Thymus (tissue), 11 donors: ENCODE measurements at regions not wholly inside any gene's neighbourhood (a gene's known extent, or its start where the extent isn't known, plus 50 kb on each side); places are given as distances from the start of the nearest gene placed in this dataset.

Experiments used
- DNase-seq, 9 donors: peaks; one replicate each; pipeline ENCODE4 v3.0.0-alpha.2; 2013; ENCODE audit warnings: low spot score in 9 of 9, low read depth in 6 of 9, missing footprints in 1 of 9
- H3K27ac ChIP-seq, 2 donors: one replicate each; pipeline ENCODE4 v1.5.1; 2013; ENCODE audit warnings: control low read depth in 1 of 2, low read depth in 1 of 2, low read length in 1 of 2, mild to moderate bottlenecking in 1 of 2, moderate library complexity in 1 of 2
- H3K27me3 ChIP-seq, 2 donors: one replicate each; pipeline ENCODE4 v1.5.1; 2013; ENCODE audit warnings: low read length in 1 of 2; ENCODE audit not compliant: control insufficient read depth in 2 of 2, insufficient read depth in 1 of 2
- H3K36me3 ChIP-seq, 2 donors: one replicate each; pipeline ENCODE4 v1.5.1; 2013; ENCODE audit warnings: low read length in 1 of 2, mild to moderate bottlenecking in 1 of 2, moderate library complexity in 1 of 2; ENCODE audit not compliant: control insufficient read depth in 2 of 2, insufficient read depth in 2 of 2
- H3K4me1 ChIP-seq, 2 donors: one replicate each; pipeline ENCODE4 v1.5.1; 2013; ENCODE audit warnings: low read length in 2 of 2; ENCODE audit not compliant: control insufficient read depth in 2 of 2, insufficient read depth in 2 of 2
- H3K4me3 ChIP-seq, 2 donors: one replicate each; pipeline ENCODE4 v1.5.1; 2013; ENCODE audit warnings: low read length in 2 of 2, control low read depth in 1 of 2, mild to moderate bottlenecking in 1 of 2
- H3K9me3 ChIP-seq, 2 donors: one replicate each; pipeline ENCODE4 v1.5.1; 2013; ENCODE audit warnings: low read length in 1 of 2, mild to moderate bottlenecking in 1 of 2; ENCODE audit not compliant: control insufficient read depth in 2 of 2, insufficient read depth in 1 of 2
- WGBS: extraction: QIAGEN DNeasy Blood & Tissue Kit; methylation state at CpG from one replicate; pipeline ENCODE4 v1.1.7; 2013; 5-methylcytosine and 5-hydroxymethylcytosine counted together
- donor health status: healthy.

DNA sequence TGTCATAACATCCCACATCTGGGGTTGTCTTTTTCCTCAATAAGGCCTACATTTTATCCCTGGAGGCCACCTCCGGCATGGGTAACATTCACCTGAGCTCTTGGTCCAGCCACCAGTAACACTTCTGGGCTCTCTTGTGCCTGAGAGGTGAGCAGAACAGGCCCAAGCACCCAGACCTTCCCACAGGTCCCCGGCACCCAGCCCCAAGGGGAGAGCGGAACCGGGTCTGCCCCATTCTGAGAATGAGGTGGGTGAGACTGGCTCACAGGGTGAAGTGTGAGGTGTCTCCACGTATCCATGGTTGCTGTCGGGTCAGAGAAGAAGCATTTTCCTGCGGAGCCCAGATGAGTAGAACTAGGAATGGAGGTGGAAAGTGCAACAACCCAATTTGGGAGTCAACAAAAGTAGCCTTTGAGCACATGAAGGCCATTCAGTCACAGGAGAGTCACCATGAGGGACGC, 496.7 kb upstream of the MYT1L start:
- Histone ChIP-seq H3K27me3 (no peaks in the 10 kb centered on the region), H3K4me3 (no peak overlapping the region), H3K36me3 (no peaks in the 10 kb centered on the region), H3K9me3 (no peaks in the 10 kb centered on the region), H3K4me1 (no peaks in the 10 kb centered on the region), H3K27ac (no peak overlapping the region)
- DNase-seq = no peak
- 95% methylated on average over 8 of the region's 8 CpGs for WGBS

DNA sequence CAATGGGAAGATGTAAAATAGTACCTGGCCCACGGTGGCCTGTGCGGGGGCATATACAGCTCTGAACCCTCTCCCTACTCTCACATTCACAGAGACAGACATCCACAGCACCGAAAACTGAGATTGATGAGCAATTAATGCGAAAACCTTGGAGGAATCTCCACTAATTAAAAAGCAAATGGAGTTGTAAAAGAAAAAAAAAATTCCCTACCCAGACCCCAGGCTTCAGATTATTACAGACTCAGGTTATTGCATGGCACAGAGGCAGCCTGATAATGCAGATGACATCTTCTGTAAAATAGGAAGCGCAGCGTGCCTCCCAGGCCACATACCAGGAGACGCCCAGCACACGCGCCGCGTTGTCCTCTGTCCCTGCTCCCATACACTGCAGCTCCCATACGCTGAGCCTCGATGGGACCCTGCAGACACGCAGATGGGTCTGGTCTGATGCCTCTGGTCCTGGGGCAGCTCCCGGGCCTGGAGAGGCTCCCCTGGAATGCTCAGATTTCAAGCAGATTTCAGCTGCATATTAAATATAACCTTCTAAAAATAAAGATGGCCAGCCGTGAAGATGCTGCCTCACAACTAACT, 496.1 kb upstream of the MYT1L start:
- Histone ChIP-seq H3K4me1 (no peaks in the 10 kb centered on the region), H3K4me3 (no peak overlapping the region), H3K36me3 (no peaks in the 10 kb centered on the region), H3K27ac (no peak overlapping the region), H3K9me3 (no peaks in the 10 kb centered on the region), H3K27me3 (no peaks in the 10 kb centered on the region)
- no peak for DNase-seq
- WGBS = 89% methylated on average over 16 of the region's 16 CpGs

DNA sequence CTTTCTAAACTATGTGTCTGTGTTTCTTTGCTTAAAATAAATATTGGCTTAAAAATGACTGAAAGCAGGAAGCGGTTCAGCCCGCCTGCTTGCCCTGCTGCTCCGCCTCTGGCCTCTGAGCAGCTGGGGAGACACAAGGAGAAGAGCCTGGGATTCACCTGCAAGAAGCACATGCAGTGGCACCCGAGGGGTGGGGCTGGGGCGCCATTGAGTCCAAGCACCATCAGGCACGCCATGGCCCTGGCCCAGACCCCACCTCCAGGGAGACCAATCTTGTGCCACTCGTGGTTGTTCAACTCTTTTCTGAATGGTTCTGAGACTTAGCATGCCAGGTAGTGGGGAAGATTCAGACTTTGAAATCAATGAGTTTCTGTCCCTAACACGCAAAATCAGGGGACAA, 495.5 kb upstream of the MYT1L start:
- no peak for DNase-seq
- H3K27me3 ChIP-seq = no peaks in the 10 kb centered on the region
- 90% methylated on average over 8 of the region's 8 CpGs for WGBS
- H3K4me3 ChIP-seq = no peak overlapping the region
- H3K36me3 ChIP-seq = no peaks in the 10 kb centered on the region
- no peaks in the 10 kb centered on the region for H3K9me3 ChIP-seq
- no peaks in the 10 kb centered on the region for H3K4me1 ChIP-seq
- no peak overlapping the region for H3K27ac ChIP-seq

DNA sequence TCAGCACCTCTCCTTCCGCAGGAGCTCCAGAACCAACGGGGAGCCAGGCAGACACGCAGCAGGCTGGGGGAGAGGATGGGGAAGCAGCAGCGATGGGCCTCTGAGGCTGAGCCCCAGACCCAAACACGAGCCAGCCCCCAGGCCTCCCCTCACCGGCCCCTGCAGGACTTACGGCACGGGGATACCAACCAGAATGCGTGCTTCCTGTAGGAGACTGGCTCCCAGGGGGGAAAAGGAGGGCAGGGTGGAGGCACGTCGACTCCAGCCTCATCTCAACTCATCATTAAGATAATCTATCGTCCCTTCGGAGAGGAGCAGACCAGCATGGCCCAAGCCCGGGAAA, 495.1 kb upstream of the MYT1L start:
- no peak overlapping the region for H3K4me3 ChIP-seq
- no peak for DNase-seq
- WGBS = 92% methylated on average over 14 of the region's 14 CpGs
- no peaks in the 10 kb centered on the region for H3K27me3 ChIP-seq
- H3K9me3 ChIP-seq = no peaks in the 10 kb centered on the region
- no peaks in the 10 kb centered on the region for H3K36me3 ChIP-seq
- no peak overlapping the region for H3K27ac ChIP-seq
- H3K4me1 ChIP-seq = no peaks in the 10 kb centered on the region

DNA sequence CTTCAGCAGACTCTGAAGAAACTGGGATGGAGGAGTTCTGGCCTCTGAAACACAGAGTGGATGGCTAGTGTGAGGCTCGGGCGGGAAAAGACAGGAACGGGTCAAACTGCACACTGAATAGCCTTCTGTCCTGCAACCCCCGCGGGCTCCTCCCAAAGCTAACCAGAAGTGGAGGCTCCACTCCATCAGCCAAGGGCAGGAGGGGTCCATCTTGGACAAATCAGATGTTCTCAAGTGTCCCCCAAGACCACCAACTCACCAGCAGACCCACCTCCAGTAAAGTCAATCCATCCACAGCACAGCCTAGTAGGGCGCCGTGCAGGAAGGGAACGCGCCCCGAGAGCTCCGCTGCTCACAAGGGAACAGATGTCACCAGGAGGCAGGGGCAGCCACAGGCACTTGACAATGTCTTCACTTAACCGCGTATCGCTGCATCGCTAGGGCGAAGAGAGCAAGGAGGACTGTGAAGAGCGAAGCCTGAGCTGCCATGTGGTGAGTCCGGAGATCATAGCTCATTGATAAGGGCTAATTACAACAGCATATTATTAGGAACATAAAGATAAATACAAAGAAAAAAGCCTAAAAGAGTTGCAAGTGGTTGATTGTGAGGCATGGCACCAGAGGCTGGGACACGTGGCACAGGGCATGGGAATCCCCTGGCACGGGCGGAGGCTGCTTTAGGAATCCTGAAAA, 494.6 kb upstream of the MYT1L start:
- no peak for DNase-seq
- Histone ChIP-seq H3K36me3 (no peaks in the 10 kb centered on the region), H3K4me1 (no peaks in the 10 kb centered on the region), H3K27ac (no peak overlapping the region), H3K4me3 (no peak overlapping the region), H3K9me3 (no peaks in the 10 kb centered on the region), H3K27me3 (no peaks in the 10 kb centered on the region)
- 96% methylated on average over 21 of the region's 21 CpGs for WGBS

DNA sequence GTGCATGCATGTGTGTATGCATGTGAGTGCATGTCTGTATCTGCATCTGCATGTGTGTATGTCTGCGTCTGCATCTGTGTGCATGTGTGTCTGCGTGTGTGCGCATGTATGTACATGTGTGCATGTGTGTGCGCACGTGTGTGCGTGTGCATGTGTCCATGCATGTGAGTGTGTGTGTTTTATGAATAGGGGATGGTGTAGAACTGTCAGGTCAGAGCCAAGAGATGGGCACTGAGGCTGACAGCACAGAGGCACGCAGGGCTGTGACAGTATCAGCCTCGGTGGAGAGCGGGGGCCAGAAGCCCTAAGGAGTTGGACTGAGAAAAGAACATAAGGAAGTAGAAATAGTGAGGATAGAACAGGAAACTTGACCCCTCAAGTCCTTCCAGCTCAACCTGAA, 494.0 kb upstream of the MYT1L start:
- no peaks in the 10 kb centered on the region for H3K9me3 ChIP-seq
- H3K27me3 ChIP-seq = no peaks in the 10 kb centered on the region
- H3K27ac ChIP-seq = no peak overlapping the region
- no peaks in the 10 kb centered on the region for H3K4me1 ChIP-seq
- DNase-seq = no peak
- H3K36me3 ChIP-seq = no peaks in the 10 kb centered on the region
- WGBS = 95% methylated on average over 9 of the region's 9 CpGs
- H3K4me3 ChIP-seq = no peak overlapping the region

DNA sequence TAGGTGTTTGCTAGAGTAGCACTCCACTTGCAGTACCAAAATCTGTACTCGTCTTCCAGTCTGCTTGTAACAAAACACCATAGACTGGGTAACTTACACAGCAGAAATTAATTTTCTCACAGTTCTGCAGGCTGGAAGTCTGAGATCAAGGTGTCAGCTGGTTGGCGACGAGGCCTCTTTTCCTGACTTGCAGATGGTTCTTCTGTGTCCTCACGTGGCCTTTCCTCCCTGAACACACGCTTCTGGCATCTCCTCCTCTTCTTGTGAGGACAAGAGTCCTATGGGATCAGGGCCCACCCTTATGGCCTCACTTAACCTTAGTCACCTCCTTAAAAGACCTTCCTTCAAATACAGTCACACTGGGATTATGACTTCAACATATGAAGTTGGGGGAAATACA, 493.5 kb upstream of the MYT1L start:
- Histone ChIP-seq H3K9me3 (no peaks in the 10 kb centered on the region), H3K4me1 (no peaks in the 10 kb centered on the region), H3K36me3 (no peaks in the 10 kb centered on the region), H3K27ac (no peak overlapping the region), H3K4me3 (no peak overlapping the region), H3K27me3 (no peaks in the 10 kb centered on the region)
- DNase-seq = no peak
- WGBS = 92% methylated on average over 5 of the region's 5 CpGs

DNA sequence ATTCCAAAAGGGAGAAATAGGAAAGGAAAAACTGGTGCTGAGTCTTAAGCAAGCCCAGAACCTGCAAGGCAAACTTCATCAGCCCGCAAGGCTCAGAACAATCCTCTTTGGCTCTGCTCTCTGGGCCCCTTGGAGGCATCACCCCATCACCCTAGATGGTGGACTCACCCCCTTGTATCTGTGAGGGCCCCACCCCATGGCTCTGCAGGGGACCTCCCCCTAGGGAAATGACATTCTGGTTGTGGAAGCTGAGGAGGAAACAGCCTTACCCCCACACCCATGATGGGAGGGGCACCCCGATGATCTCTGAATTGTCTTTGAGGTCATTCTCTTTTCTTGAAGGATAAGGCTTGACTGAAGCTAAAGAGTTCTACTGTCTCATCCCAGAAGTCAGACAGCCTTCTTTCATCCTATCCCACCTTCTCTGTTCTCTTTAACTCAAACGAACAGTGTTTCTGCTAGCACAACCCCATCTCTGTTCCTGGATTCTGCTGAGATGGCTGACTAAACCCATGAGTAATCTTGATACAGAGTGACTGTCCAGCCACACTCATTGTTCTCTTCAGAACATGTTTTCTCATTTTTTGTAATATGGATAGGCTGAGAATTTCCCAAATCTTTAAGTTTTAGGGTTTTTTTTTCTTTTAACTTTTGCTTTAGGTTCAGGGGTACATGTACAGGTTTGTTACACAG, 492.1 kb upstream of the MYT1L start:
- Histone ChIP-seq H3K36me3 (no peaks in the 10 kb centered on the region), H3K27me3 (no peaks in the 10 kb centered on the region), H3K9me3 (no peaks in the 10 kb centered on the region), H3K4me1 (no peaks in the 10 kb centered on the region), H3K4me3 (no peak overlapping the region), H3K27ac (no peak overlapping the region)
- WGBS = 83% methylated on average over 3 of the region's 3 CpGs
- DNase-seq = no peak

DNA sequence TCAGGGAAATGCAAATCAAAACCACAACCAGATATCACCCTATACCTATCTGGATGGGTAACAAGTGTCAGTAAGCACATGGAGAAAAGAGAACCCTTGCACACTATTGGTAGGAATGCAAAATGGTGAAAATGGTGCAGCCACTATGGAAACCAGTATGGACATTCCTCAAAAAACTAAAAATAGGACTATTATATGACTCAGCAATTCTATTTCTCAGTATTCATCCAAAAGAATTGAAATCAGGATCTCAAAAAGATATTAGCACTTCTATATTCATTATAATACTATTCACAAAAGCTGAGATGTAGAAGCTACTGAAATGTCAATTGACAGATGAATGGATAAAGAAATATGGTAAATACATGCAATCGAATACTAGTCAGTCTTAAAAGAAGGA, 491.1 kb upstream of the MYT1L start:
- no peaks in the 10 kb centered on the region for H3K36me3 ChIP-seq
- no peaks in the 10 kb centered on the region for H3K4me1 ChIP-seq
- no peaks in the 10 kb centered on the region for H3K9me3 ChIP-seq
- no peak overlapping the region for H3K27ac ChIP-seq
- WGBS = 97% methylated on average over 1 of the region's 1 CpG
- no peak overlapping the region for H3K4me3 ChIP-seq
- H3K27me3 ChIP-seq = no peaks in the 10 kb centered on the region
- no peak for DNase-seq
